HG03378 (cell line): ENCODE measurements at regions not wholly inside any gene's neighbourhood (a gene's known extent, or its start where the extent isn't known, plus 50 kb on each side); places are given as distances from the start of the nearest gene placed in this dataset.
"Not testable (repeated sequence)": the region's sequence is repeated elsewhere in the genome, so short reads cannot be mapped to it uniquely, and the experiment has no call there.

ENCODE experiments used
- ATAC-seq: cut with Tn5 transposase; IDR thresholded peaks from one replicate; pipeline ENCODE4 v1.9.1; 2021; ENCODE audit warnings: mild to moderate bottlenecking, moderate library complexity; ENCODE audit not compliant: unreplicated experiment

GRCh38 chr11:23620617-23621016, 760.3 kb upstream of the CCDC179 start:
- ATAC-seq: no peak

- ATAC-seq: no peak
Measured at GRCh38 chr11:23632293-23632692, 772.0 kb upstream of the CCDC179 start.

- no peak for ATAC-seq
Measured at GRCh38 chr11:23644443-23644842, 784.2 kb upstream of the CCDC179 start.

- ATAC-seq: not testable (repeated sequence)
Measured at GRCh38 chr11:23652336-23652735, 792.1 kb upstream of the CCDC179 start.

- ATAC-seq: no peak
Measured at GRCh38 chr11:23653071-23653675, 792.9 kb upstream of the CCDC179 start.

GRCh38 chr11:23668324-23668723, 808.0 kb upstream of the CCDC179 start:
- ATAC-seq: no peak

- no peak for ATAC-seq
Measured at GRCh38 chr11:23673366-23673765, 813.1 kb upstream of the CCDC179 start.

GRCh38 chr11:23674866-23675265, 814.6 kb upstream of the CCDC179 start:
- no peak for ATAC-seq

GRCh38 chr11:23679041-23679440, 817.8 kb upstream of the LUZP2 start:
- ATAC-seq: no peak

GRCh38 chr11:23679981-23680380, 816.9 kb upstream of the LUZP2 start:
- no peak for ATAC-seq

GRCh38 chr11:23680488-23681230, 816.2 kb upstream of the LUZP2 start:
- no peak for ATAC-seq

GRCh38 chr11:23684701-23685100, 812.2 kb upstream of the LUZP2 start:
- ATAC-seq: no peak

GRCh38 chr11:23687991-23688390, 808.9 kb upstream of the LUZP2 start:
- ATAC-seq: no peak

- ATAC-seq: no peak
Measured at GRCh38 chr11:23688411-23688810, 808.4 kb upstream of the LUZP2 start.

- ATAC-seq: no peak
Measured at GRCh38 chr11:23688835-23689234, 808.0 kb upstream of the LUZP2 start.

GRCh38 chr11:23696688-23697415, 800.0 kb upstream of the LUZP2 start:
- ATAC-seq: no peak

GRCh38 chr11:23704183-23704582, 792.7 kb upstream of the LUZP2 start:
- ATAC-seq: no peak

- no peak for ATAC-seq
Measured at GRCh38 chr11:23711981-23712380, 784.9 kb upstream of the LUZP2 start.

- no peak for ATAC-seq
Measured at GRCh38 chr11:23719016-23719415, 777.8 kb upstream of the LUZP2 start.

GRCh38 chr11:23723861-23724260, 773.0 kb upstream of the LUZP2 start:
- ATAC-seq: no peak

GRCh38 chr11:23725752-23726151, 771.1 kb upstream of the LUZP2 start:
- no peak for ATAC-seq

- ATAC-seq: no peak
Measured at GRCh38 chr11:23727387-23727786, 769.5 kb upstream of the LUZP2 start.
